Type B pancreatic cell (in vitro differentiated cells): ENCODE measurements at regions not wholly inside any gene's neighbourhood (a gene's known extent, or its start where the extent isn't known, plus 50 kb on each side); places are given as distances from the start of the nearest gene placed in this dataset.

Source experiments
- DNase-seq: peaks from one replicate; pipeline ENCODE4 v3.0.0; 2021; ENCODE audit warnings: mixed read lengths; ENCODE audit not compliant: unreplicated experiment; ENCODE audit errors: extremely low spot score
- H3K27ac Mint-ChIP-seq: 2 replicates; pipeline ENCODE4 v1.8.0; 2021; ENCODE audit warnings: mild to moderate bottlenecking, mixed read lengths
- H3K27me3 Mint-ChIP-seq: 2 replicates; pipeline ENCODE4 v1.8.0; 2021; ENCODE audit warnings: mixed read lengths
- H3K36me3 Mint-ChIP-seq: 2 replicates; pipeline ENCODE4 v1.8.0; 2021; ENCODE audit warnings: mixed read lengths
- H3K4me1 Mint-ChIP-seq: one replicate; pipeline ENCODE4 v1.8.0; 2021; ENCODE audit warnings: mixed read lengths; ENCODE audit not compliant: unreplicated experiment
- H3K4me3 Mint-ChIP-seq: 2 replicates; pipeline ENCODE4 v1.8.0; 2021; ENCODE audit warnings: mild to moderate bottlenecking, mixed read lengths
- H3K9me3 Mint-ChIP-seq: 2 replicates; pipeline ENCODE4 v1.8.0; 2021; ENCODE audit warnings: mixed read lengths
- TF ChIP-seq, protein P1 (sequence below): fragments of 200-600 bp; sonication (generic); conservative IDR thresholded peaks from 2 replicates; pipeline ENCODE4 v1.5.0; 2021; ENCODE audit warnings: antibody characterized with exemption, mild to moderate bottlenecking

DNA sequence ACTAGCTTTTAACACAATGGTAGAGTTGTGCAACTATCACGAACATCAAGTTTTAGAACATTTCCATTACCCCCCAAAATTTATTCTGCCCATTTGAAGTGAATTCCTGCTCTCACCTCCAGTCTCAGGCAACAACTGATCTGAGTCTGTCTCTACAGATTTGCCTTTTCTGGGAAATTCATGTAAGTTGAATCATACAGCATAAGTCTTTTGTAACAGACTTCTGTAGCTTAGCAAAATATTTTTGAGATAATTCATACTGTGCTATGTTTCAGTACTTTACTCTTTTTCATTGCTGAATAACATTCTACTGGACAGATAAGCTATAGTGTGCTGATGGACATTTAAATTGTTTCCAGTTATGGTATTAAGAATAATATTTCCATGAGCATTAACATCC lies 447.3 kb upstream of the GJE1 start:
- Mint-ChIP-seq H3K36me3 (no peaks in the 10 kb centered on the region), H3K27ac (no peak overlapping the region), H3K9me3 (no peaks in the 10 kb centered on the region), H3K4me3 (no peak overlapping the region), H3K4me1 (no peaks in the 10 kb centered on the region), H3K27me3 (no peaks in the 10 kb centered on the region)
- no peak for DNase-seq
- TF ChIP-seq, protein P1, sequence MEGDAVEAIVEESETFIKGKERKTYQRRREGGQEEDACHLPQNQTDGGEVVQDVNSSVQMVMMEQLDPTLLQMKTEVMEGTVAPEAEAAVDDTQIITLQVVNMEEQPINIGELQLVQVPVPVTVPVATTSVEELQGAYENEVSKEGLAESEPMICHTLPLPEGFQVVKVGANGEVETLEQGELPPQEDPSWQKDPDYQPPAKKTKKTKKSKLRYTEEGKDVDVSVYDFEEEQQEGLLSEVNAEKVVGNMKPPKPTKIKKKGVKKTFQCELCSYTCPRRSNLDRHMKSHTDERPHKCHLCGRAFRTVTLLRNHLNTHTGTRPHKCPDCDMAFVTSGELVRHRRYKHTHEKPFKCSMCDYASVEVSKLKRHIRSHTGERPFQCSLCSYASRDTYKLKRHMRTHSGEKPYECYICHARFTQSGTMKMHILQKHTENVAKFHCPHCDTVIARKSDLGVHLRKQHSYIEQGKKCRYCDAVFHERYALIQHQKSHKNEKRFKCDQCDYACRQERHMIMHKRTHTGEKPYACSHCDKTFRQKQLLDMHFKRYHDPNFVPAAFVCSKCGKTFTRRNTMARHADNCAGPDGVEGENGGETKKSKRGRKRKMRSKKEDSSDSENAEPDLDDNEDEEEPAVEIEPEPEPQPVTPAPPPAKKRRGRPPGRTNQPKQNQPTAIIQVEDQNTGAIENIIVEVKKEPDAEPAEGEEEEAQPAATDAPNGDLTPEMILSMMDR, result no peak

DNA sequence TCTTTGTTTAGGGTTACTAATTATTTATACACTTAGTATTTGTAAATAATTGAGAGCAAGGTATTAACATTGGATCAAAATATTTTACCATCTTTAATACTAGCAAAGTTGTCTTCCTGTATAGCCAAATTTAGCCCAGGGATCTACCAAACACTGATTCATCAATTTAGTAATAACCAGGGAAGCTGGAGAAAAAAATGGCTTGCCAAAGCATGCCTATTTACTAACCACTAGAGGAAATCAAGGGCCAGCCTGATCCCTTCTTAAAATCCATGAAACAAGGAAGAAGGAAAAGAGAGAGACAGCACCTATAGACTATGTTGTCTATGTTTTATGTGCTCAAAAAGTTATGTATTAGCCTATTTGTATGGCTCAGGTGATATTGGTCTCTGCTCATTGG lies 450.3 kb upstream of the GJE1 start:
- Mint-ChIP-seq H3K27ac (no peak overlapping the region), H3K4me1 (no peaks in the 10 kb centered on the region), H3K27me3 (no peaks in the 10 kb centered on the region), H3K4me3 (no peak overlapping the region), H3K36me3 (no peaks in the 10 kb centered on the region), H3K9me3 (no peaks in the 10 kb centered on the region)
- DNase-seq, result no peak
- TF ChIP-seq, protein P1, result no peak

DNA sequence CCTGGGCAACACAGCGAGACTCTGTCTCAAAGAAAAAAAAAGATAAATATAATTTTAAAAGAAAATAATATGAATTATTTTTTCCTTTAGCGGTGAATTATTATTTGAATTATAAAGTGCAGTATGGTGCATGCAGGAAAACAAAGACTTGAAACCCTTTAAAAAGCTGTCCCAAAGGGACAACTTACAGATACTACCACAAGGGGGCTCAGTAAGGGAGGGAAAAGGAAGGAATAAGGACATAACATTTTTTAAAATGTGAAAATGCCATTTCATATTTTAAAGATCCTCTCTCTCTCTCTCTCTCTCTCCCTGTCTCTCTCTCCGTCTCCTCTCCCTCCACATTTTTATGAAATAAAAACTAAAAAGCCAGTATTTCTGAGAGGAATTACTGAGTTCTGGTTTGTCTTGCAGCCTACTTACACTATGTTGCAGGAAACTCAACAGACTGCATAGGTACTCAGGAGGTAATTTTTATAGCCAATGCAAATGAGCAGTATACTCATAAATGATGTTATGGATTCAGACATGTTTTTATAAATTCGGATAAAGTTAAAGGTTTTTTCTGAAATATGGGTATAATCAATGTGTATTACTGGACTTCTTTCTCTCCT lies 455.0 kb upstream of the GJE1 start:
- no peak overlapping the region for H3K4me3 Mint-ChIP-seq
- TF ChIP-seq, protein P1, result peak; percentile 85
- no peak overlapping the region for H3K27ac Mint-ChIP-seq
- DNase-seq, result no peak
- no peaks in the 10 kb centered on the region for H3K9me3 Mint-ChIP-seq
- H3K36me3 Mint-ChIP-seq, result no peaks in the 10 kb centered on the region
- H3K4me1 Mint-ChIP-seq, result no peaks in the 10 kb centered on the region
- H3K27me3 Mint-ChIP-seq, result no peaks in the 10 kb centered on the region

DNA sequence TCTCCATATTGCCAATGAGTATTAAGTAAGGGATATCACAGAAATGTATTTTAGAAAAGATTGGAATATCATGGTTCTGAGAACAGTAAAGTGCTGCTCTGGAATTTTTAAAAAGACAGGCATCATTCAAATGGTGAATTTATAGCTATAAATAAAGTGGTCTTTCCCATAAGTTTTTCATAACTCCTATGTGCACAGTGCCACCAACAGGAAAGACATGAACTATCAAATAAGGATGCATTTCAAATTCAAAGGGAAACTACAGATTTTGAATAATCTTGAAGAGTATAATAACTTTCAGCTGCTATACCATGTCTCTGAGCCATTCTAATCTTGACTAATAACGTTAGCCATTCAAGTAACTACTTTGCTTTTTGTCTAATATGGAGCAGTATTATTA lies 456.8 kb upstream of the GJE1 start:
- H3K27me3 Mint-ChIP-seq, result no peaks in the 10 kb centered on the region
- H3K36me3 Mint-ChIP-seq, result no peaks in the 10 kb centered on the region
- no peaks in the 10 kb centered on the region for H3K4me1 Mint-ChIP-seq

DNA sequence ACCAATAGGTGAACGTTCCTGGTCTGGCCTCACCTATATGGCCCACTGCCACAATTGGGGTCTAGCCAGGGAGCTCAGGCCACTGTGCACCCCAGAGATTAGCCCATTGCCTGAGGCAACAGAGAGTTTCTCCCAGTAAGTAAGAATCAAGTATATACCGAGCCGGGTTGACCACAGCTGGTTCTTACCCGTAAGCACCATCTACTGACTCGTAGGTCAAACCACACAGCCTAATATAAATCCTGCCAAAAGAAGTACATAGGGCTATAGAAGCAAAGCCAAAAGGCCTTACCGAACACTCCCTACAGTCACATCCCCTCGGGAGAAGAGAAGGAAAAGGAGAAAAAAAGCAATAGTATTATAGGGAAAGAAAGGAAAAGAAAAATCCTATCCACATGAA lies 463.6 kb upstream of the GJE1 start:
- Mint-ChIP-seq H3K9me3 (no peaks in the 10 kb centered on the region), H3K4me1 (peaks cover 5% of the 10 kb centered on the region), H3K36me3 (no peaks in the 10 kb centered on the region), H3K27ac (no peak overlapping the region), H3K4me3 (no peak overlapping the region), H3K27me3 (no peaks in the 10 kb centered on the region)
- TF ChIP-seq, protein P1, result no peak
- no peak for DNase-seq

More for the DNA sequence above, 456.8 kb upstream of the GJE1 start:
- no peak for DNase-seq
- Mint-ChIP-seq H3K4me3 (no peak overlapping the region), H3K9me3 (no peaks in the 10 kb centered on the region), H3K27ac (no peak overlapping the region)
- TF ChIP-seq, protein P1, result peak; percentile 43
